MM.1S (cell line): ENCODE measurements at regions not wholly inside any gene's neighbourhood (a gene's known extent, or its start where the extent isn't known, plus 50 kb on each side); places are given as distances from the start of the nearest gene placed in this dataset.

Source experiments
- DNase-seq: peaks from one replicate; pipeline ENCODE4 v3.0.0-alpha.2; 2015
- H2AFZ ChIP-seq: fragments of 300-600 bp; sonication (generic); 2 replicates; pipeline ENCODE4 v1.6.0; 2016; ENCODE audit warnings: antibody characterized with exemption, low read length
- H3F3A ChIP-seq: fragments of 300-600 bp; sonication (generic); 2 replicates; pipeline ENCODE4 v1.6.1; 2016; ENCODE audit warnings: mild to moderate bottlenecking, antibody characterized with exemption, low read length, moderate library complexity, mixed read lengths; ENCODE audit not compliant: insufficient read depth
- H3K27ac ChIP-seq: fragments of 300-600 bp; sonication (generic); 2 replicates; pipeline ENCODE4 v1.5.1; 2016; ENCODE audit warnings: mild to moderate bottlenecking, low read length
- H3K27me3 ChIP-seq: fragments of 300-600 bp; sonication (generic); replicated peaks from 2 replicates; pipeline ENCODE4 v1.6.0; 2016; ENCODE audit warnings: low read length; ENCODE audit not compliant: insufficient read depth
- H3K36me3 ChIP-seq: fragments of 300-600 bp; sonication (generic); replicated peaks from 2 replicates; pipeline ENCODE4 v1.6.1; 2016; ENCODE audit warnings: mild to moderate bottlenecking, low read length, mixed read lengths; ENCODE audit not compliant: insufficient read depth
- H3K4me1 ChIP-seq: fragments of 300-600 bp; sonication (generic); 2 replicates; pipeline ENCODE4 v1.6.1; 2016; ENCODE audit warnings: low read length, mixed read lengths
- H3K4me2 ChIP-seq: fragments of 300-600 bp; sonication (generic); 2 replicates; pipeline ENCODE4 v1.6.0; 2016; ENCODE audit warnings: low read depth, low read length
- H3K4me3 ChIP-seq: fragments of 300-600 bp; sonication (generic); 2 replicates; pipeline ENCODE4 v1.5.1; 2016; ENCODE audit warnings: low read length, mixed read lengths
- H3K79me2 ChIP-seq: fragments of 300-600 bp; sonication (generic); 2 replicates; pipeline ENCODE4 v1.6.1; 2016; ENCODE audit warnings: mixed run types, low read length, mixed read lengths
- H3K9ac ChIP-seq: fragments of 300-600 bp; sonication (generic); 2 replicates; pipeline ENCODE4 v1.6.1; 2016; ENCODE audit warnings: low read length, mixed read lengths
- H3K9me2 ChIP-seq: fragments of 300-600 bp; sonication (generic); replicated peaks from 2 replicates; pipeline ENCODE4 v1.6.1; 2016; ENCODE audit warnings: mild to moderate bottlenecking, low read length, mixed read lengths; ENCODE audit not compliant: insufficient read depth
- H3K9me3 ChIP-seq: fragments of 300-600 bp; sonication (generic); replicated peaks from 2 replicates; pipeline ENCODE4 v1.6.1; 2016; ENCODE audit warnings: mild to moderate bottlenecking, low read length, mixed read lengths; ENCODE audit not compliant: insufficient read depth
- H4K20me1 ChIP-seq: fragments of 300-600 bp; sonication (generic); 2 replicates; pipeline ENCODE4 v1.6.1; 2016; ENCODE audit warnings: mild to moderate bottlenecking, low read length, moderate library complexity, mixed read lengths; ENCODE audit not compliant: insufficient read depth
- CTCF ChIP-seq: fragments of 300-600 bp; sonication (generic); IDR thresholded peaks from 2 replicates; pipeline ENCODE4 v1.5.1; 2016; ENCODE audit warnings: antibody characterized with exemption, low read length, mixed read lengths
- EZH2 ChIP-seq: fragments of 300-600 bp; sonication (generic); optimal IDR thresholded peaks from 2 replicates; pipeline ENCODE3; 2017; ENCODE audit warnings: low read depth, mild to moderate bottlenecking, antibody characterized with exemption, low read length, mixed read lengths
- EZH2phosphoT487 ChIP-seq: fragments of 300-600 bp; sonication (generic); IDR thresholded peaks from 2 replicates; pipeline ENCODE4 v1.6.1; 2018; ENCODE audit warnings: antibody characterized with exemption, low read length

- Histone ChIP-seq H3K9me2 (no peaks in the 10 kb centered on the region), H3K27me3 (no peaks in the 10 kb centered on the region), H3F3A (no peaks in the 10 kb centered on the region), H4K20me1 (no peaks in the 10 kb centered on the region), H3K9ac (no peak overlapping the region), H3K27ac (no peak overlapping the region), H3K4me1 (no peaks in the 10 kb centered on the region), H3K4me3 (no peak overlapping the region), H3K36me3 (no peaks in the 10 kb centered on the region), H2AFZ (no peak overlapping the region), H3K4me2 (no peak overlapping the region), H3K79me2 (no peaks in the 10 kb centered on the region), H3K9me3 (no peaks in the 10 kb centered on the region)
- no peak for DNase-seq
- no peak for TF ChIP-seq EZH2
Measured at GRCh38 chr4:83989835-83990234, 453.9 kb downstream of the GPAT3 start.

- no peaks in the 10 kb centered on the region for H3F3A ChIP-seq
- H3K27me3 ChIP-seq, result no peaks in the 10 kb centered on the region
- no peaks in the 10 kb centered on the region for H4K20me1 ChIP-seq
- H3K9me3 ChIP-seq, result no peaks in the 10 kb centered on the region
- H3K4me2 ChIP-seq, result no peak overlapping the region
- H2AFZ ChIP-seq, result no peak overlapping the region
- H3K4me1 ChIP-seq, result no peaks in the 10 kb centered on the region
- TF ChIP-seq EZH2phosphoT487 (no peak), CTCF (no peak), EZH2 (no peak)
- H3K27ac ChIP-seq, result no peak overlapping the region
- DNase-seq, result no peak
- no peaks in the 10 kb centered on the region for H3K9me2 ChIP-seq
- H3K79me2 ChIP-seq, result no peaks in the 10 kb centered on the region
- H3K36me3 ChIP-seq, result no peaks in the 10 kb centered on the region
- no peak overlapping the region for H3K4me3 ChIP-seq
- no peak overlapping the region for H3K9ac ChIP-seq
Measured at GRCh38 chr4:83981156-83981555, 445.2 kb downstream of the GPAT3 start.

GRCh38 chr4:83979773-83980172 is 443.9 kb downstream of the GPAT3 start:
- no peak overlapping the region for H3K27ac ChIP-seq

More at GRCh38 chr4:83979773-83980172, 443.9 kb downstream of the GPAT3 start:
- no peaks in the 10 kb centered on the region for H3K9me2 ChIP-seq
- no peak for DNase-seq
- no peaks in the 10 kb centered on the region for H3F3A ChIP-seq
- H2AFZ ChIP-seq, result no peak overlapping the region
- H3K9ac ChIP-seq, result no peak overlapping the region
- TF ChIP-seq CTCF (no peak), EZH2phosphoT487 (no peak), EZH2 (no peak)
- no peaks in the 10 kb centered on the region for H3K36me3 ChIP-seq
- H3K4me3 ChIP-seq, result no peak overlapping the region
- no peaks in the 10 kb centered on the region for H4K20me1 ChIP-seq
- H3K4me1 ChIP-seq, result no peaks in the 10 kb centered on the region
- no peaks in the 10 kb centered on the region for H3K9me3 ChIP-seq
- no peak overlapping the region for H3K4me2 ChIP-seq
- H3K79me2 ChIP-seq, result no peaks in the 10 kb centered on the region
- H3K27me3 ChIP-seq, result no peaks in the 10 kb centered on the region
